NK-92 (cell line): ENCODE measurements at regions not wholly inside any gene's neighbourhood (a gene's known extent, or its start where the extent isn't known, plus 50 kb on each side); places are given as distances from the start of the nearest gene placed in this dataset.
"Not testable (repeated sequence)": the region's sequence is repeated elsewhere in the genome, so short reads cannot be mapped to it uniquely, and the experiment has no call there.

ENCODE experiments used
- DNase-seq: peaks from one replicate; lab custom pipeline; 2025; ENCODE audit not compliant: unreplicated experiment; lab: John Stamatoyannopoulos, UW

DNA sequence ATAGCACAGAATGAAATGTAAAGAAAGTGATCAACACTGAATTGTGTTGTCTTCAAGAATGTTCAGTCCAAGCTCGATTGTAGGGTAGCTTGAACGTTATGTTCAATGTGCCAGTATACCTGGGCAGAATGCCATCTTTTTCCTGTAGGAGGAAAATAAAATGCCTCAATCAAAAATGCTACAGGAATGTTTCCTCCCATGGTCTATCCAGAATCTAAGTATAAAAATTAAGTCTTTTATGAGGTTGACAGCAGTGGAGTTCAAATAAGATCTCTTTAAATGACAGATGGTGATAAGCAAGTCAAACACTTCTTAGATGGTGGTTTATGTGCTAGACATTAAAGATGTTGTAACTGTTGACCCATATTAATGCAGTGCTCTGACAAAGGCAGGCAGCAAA, 488.6 kb downstream of the CSNK1G3 start:
- DNase-seq: no peak

DNA sequence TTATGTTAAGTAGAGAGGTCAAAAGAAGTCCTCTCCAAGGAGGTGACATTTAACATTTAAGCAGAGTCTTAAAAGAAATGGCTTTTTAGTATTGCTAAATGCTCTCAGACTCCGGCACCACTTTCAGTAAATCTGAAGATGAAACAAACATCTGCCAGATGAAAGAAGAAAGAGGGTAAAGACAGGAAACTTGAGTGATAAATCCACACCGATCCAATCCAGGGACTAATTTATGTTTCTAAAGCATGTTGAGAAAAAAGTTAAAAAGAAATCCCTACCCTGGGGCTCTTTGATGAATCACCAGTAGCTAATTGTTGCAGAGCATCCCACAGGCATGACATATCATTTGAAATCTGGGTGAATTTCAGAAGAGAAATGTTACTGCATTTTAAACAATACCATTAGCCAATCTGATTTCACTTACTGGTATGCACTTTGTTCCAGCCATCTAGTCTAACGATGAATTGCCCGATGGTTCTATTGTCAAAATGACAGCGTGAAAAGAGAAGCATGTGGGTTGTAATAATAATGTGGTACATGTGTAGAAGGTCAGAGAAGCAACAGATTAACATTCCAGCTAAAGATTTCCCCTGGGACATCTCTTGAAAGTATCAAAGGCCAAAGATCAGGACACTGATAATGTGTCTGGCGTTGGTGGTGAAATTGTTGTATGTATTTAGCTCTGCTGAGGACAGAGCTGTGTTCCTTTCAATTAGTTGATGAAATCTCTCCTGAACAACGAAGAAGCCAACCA, 485.7 kb downstream of the CSNK1G3 start:
- DNase-seq: no peak

DNA sequence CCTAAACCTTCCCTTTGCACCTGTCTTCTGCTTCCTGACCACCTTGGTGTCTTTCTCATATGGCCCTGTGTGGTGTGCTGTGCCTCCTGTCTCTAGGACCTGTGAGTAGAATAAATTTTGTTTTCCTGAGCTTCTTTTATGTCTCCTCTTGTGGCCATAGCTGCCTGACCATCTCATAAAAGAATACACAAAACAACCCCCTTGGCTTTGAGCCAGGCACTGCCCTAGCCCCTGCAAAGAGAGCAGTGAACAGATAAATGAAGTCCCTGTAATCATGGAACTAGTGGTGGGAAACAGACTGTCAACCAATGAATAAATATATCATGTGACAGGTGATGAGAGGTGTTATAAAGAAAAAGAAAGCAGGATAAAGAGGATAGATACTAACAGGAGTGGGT, 485.1 kb downstream of the CSNK1G3 start:
- DNase-seq: no peak

DNA sequence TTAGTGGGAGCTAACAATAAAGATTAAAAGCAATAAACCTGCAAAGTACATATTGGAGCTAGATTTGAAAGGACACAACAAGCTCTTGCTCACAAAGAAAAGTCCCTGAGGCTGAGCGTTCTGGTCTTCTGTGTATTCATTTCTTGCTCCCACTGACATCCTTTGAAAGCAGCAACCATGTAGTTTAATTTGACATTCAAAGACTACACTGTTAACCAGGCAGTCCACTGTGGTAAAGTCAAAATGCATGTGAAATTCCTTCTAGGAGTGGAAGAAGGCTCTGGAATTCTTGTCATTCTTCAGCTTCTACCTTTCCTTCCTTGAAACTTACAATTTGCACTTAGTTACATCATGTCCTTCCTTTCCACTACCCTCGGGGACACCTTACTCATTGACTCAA, 480.7 kb downstream of the CSNK1G3 start:
- no peak for DNase-seq

DNA sequence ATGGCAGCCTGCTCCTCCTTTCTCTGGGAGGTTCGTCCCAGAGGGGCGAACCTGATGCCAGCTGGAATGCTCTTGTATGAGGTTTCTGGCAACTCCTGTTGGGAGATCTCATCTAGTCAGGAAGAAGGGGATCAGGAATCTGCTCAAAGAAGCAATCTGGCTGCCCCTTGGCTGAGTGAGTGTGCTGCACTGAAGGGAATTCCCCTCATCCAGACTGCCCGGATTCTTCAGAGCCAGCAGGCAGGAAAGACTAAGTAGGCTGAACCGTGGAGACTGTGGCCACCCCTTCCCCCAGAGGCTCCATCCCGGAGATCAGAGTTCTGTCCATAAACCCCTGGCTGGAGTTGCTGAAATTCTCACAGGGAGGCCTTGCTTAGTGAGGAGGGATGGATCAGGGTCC, 476.0 kb downstream of the CSNK1G3 start:
- DNase-seq: no peak

DNA sequence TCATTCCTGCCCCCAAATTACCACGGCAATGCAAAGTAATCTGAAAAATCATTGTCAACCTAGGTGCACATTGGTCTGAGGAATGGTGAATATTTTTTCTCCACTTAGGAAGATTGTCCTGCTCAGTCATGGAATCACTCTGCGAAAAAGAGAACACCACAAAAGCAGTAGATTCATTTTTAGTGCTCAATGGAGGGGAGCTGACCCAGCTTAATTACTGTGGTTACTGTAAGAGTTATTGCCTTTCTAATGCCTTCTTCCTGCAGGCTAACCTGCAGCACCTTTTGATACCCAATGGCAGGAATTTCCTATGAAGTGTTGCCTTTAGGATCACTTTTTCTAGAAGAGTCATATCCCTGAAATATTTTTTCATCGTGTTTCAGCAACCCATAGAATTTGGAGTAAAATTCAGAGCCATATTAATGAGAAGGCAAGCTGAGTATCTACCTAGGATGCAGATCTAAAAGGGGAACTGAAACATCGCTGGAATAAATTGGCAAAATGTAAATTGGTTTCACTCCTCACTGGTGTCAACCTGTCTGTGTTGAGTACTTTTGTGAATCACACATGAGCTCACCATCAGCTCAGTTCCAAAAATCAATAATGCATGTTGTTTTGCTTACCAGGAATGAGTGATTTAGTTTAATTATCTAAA, 464.5 kb downstream of the CSNK1G3 start:
- DNase-seq: no peak

DNA sequence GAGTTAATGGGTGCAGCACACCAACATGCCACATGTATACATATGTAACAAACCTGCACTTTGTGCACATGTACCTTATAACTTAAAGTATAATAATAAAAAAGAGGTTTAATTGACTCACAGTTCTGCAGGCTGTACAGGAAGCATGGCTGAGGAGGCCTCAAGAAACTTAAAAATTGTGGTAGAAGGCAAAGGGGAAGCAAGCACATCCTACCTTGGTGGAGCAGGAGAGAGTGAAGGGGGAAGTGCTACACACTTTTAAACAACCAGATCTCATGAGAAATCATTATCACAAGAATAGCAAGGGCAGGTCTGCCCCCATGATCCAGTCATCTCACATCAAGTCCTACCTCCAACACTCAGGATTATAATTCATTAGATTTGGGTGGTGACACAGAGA, 463.5 kb downstream of the CSNK1G3 start:
- DNase-seq: not testable (repeated sequence)

DNA sequence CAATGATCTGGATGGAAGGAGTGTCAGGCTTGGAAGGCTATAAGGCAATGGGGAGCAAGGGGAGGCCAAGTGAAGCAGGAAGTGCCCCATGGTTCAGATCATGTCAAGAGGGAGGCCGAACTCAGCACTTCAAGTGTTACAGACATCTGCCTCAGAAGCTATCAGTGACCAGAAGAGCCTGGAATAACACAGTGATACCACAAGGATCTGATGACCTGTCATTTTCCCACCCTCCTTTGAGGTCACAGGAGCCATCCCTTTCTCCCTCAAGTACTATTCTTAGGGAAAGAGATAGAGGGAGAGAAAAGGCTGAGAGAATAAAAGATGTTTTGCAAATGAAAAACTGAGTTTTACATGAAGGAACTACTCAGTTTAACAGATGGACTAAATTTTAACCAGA, 454.8 kb downstream of the CSNK1G3 start:
- no peak for DNase-seq

DNA sequence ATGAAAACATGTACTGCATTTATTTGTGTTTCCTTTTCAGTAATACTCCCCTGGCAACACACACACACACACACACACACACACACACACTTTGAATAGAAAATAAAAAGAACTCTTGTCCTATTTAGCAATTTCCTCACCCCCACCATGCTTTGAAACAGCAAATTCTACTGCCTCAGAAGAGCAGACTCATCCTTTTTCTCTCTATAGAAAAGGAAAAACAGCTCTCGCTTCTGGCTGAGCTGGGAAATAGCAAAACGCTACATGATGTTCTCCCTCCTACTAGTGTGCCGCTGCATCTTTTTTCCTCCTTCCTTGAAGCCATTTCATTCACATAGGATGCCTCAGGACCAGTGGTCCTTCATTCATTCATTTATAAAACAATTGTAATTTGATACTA, 453.6 kb downstream of the CSNK1G3 start:
- DNase-seq: no peak

DNA sequence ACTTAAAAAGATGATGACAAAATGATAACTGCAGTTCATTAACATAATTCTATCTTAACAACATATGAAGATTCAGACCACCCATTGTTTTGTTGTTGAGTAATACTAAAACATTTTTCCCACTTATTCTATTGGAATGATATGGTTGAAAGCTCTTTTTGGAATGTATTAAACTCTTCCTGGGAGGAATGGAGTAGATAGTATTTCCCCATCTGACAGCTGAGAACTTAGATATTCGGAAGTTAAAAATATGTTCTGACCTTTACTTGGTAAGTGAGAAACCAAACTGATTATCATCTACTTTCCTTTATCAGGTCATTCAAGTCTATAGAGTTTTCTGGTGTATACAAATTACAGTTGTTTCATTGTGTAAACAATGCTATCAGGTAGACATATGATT, 452.9 kb downstream of the CSNK1G3 start:
- no peak for DNase-seq

DNA sequence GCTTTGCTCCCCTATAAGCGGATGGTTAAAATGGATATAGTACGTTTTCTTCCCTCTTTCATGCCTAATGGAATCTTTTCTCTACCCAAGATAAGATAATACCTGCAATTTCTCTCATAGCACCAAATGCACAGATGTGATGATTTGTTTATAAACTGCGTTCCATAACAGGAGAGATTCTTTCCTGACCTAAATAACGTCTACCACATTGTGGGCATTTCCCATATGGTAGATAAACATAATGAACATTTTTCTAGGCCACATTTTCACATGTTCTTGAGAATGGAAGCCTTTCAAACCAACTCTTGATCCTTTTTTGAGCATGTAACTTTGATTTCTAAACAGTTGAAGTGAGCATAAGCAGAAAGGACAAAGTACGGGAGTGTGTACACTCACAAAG, 448.5 kb downstream of the CSNK1G3 start:
- DNase-seq: no peak

DNA sequence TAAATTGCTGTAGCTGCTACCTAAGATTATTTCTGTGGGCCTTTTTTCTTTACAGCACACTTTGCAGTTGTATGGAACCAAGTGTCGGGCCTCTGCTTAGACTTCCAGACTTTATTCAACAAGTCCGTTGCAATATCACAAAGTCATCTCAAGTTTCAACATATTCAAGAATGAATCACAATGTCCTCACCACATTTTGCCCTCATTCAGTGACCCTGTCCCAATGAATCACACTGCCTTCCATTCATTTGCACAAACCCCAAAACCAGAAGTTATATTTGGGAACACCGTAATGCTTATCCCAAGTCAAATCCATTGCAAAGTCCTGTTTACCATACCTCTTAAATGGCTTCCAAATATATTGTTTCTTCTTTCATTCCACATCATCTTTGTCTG, 439.6 kb downstream of the CSNK1G3 start:
- DNase-seq: no peak

DNA sequence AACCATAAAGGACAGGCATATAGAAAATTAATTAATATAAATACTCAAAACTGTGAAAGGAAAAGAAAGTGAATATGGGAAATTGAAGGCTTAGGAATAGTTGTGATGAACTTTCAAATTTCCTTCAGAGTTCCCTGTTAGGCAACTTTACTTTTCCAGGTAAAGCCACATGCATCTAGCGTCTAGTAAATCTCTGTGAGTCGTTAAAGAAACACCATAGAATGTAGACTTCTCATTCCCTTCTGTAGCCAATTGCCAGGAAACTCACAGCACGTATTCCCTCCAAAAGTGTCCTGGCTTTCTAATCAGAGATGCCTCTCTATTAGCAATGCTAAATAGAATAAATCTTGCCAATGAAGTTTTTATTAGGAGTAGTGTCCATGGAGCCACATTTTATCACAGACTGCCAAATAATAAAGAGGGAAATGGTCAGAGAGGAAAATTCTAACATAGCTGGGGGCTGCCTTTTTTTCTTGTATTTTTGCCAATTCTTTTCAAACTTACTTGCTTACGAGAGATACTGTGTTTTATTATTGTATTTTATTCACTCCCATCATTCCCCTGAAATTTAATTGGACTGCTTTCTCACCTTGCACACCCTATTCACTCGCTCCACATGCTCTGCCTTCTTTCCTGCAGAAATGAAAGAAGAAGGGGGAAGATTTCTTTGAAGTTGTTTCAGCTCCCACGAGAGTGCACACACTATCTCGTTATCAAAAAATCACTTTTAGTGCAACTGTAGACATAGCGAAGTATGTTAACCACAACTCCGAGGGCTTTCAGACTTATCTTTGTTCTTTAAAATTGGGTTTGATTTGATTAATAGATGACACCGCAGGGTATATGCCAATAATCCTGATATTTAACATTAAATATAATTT, 439.0 kb downstream of the CSNK1G3 start:
- DNase-seq: no peak

DNA sequence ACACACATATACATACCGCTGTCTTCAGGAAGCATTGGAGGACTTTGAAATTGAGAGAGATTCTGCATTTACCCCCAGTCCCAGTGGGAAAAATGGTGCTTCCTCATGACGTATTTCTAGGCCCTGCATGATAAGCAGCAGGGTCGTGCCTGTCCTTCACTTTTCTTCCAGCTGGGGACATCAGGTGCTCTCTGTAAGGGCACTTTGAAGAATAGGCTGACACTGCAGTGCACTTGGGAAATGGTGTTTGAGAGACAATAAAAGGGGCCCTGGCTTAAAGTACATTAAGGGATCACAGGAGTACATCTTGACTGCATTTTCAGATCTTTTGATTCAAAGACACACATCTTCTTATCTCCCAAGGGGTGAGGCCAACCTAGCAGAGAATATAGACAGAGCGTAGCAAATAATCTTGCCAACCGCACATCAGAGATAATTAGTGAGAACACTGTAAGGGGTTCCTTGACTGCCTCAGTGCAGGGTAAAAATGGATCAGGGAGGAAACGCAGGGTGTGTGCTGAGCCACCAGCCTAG, 437.9 kb downstream of the CSNK1G3 start:
- no peak for DNase-seq

DNA sequence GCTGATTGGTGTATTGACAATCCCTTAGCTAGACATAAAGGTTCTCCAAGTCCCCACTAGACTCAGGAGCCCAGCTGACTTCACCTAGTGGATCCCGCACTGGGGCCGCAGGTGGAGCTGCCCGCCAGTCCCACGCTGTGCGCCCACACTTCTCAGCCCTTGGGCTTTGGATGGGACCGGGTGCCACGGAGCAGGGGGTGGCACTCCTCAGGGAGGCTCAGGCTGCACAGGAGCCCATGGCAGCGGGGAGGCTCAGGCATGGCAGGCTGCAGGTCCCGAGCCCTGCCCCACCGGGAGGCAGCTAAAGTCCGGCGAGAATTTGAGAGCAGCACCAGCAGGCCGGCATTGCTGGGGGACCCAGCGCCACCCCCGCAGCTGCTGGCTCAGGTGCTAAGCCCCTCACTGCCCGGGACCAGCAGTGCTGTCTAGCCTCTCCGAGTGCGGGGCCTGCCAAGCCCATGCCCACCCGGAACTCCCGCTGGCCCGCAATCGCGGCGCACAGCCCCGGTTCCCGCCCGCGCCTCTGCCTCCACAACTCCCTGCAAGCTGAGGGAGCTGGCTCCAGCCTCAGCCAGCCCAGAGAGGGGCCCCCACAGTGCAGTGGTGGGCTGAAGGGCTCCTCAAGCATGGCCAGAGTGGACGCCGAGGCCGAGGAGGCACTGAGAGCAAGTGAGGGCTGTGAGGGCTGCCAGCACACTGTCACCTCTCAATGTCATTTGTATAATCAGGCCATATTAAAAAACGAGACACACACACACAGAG, 437.2 kb downstream of the CSNK1G3 start:
- DNase-seq: no peak

DNA sequence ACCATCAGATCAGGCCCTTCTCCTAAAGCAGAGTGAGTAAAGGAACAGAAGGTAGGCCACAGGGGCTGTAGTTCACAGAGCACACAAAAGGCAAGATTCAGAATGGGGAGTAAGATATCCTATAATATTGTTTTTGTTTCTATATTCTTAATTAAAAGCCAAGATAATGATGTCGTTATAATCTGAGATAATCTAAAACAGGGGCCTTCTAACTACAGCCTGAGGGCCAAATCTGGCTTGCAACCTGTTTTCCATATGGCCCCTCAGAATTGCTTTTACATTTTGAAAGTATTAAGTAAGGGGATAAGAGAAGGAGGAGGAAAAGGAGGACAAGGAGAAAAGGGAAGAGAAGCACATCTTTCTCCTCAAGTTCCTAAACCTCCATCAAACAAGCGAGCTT, 435.8 kb downstream of the CSNK1G3 start:
- no peak for DNase-seq

DNA sequence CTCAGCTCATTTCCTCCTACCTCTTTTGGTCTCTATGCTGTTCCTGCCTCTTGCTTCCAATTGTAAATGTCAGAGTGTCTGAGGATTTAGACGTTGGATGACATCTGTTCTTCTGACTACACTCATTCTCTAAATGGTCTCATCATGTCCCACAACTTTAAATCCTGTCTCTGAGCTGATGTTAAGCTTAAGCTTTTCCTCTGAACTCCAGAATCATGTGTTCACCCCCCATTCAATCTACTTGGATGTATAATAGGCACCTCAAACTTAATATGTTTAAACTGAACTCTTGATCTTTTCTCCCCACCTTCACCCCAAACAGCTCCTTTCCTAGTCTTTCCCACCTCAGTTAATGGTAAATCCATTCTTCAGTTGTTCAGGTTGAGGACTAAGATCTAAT, 433.6 kb downstream of the CSNK1G3 start:
- DNase-seq: no peak

DNA sequence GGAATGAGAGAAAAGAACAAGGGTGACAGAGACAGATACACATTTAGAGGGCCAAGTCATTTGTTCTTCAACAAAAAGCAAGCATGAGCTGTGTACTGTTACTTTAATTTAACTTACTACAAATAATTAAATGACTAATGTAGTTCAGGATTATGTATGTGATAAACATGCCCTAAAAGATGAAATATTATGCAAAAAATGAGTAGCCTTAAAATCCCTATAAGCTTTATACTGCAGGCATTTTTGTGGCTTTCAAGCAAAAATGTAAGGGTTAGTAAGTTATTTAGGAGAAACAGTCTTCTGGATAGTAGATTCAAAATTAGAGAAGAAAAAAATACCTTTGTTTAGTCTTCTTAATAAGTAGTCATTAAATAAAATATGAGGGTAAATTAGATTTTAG, 431.2 kb downstream of the CSNK1G3 start:
- no peak for DNase-seq

DNA sequence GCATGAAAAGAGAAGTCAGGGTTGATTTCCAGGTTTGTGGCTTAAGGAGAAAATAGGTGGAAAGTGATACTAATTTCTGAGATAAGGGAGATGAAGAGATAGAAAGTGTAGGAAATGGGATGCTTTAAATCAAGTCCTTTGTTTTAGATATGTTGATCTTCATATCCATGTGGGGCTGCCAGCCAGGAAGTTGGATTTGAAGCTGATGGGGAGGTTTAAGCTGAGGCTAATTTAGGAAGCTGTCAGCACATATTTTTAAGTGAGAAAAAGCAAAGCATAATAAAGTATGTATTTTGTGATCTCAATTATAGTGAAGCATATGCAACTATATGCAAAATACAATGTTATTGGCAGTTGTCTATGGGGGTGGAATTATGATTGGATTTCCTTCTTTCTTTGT, 428.4 kb downstream of the CSNK1G3 start:
- no peak for DNase-seq

DNA sequence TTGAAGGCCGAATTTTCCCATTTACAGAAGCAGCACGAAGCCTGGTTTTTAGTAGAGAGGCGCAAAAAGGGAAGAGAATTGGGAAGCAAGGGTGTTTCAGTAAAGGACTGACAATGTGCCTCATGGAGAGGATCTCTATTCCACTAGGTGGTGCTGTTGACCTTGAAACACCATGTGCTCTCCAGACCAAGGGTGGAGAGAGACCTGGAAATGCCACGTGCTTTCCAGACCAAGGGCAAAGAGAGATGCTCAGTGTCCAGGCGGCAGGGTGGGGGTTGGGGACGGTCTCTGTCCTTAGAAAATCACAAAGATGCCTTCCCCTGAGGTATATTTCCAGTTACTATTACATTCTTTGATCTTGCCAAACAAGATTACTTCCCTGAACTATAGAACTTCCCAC, 425.3 kb downstream of the CSNK1G3 start:
- no peak for DNase-seq

DNA sequence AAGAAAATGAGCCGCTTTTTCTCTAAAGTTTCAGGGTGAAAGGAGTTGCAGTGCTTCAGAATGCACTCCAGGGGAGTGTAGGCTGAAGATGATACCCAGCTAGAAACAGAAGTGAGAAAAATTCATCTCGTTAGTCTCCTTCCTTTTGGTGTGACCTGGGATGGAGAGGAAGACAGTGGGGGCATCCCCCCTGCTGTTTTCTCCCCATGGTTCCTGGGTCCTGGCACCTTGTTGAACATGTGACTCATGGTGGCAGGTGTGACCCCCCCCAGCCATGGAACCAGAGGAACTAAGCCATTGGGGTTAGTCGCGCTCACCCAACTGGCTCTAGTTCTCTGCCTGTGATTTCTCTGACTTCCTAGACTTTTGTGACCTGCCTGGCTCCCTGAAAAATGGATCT, 424.6 kb downstream of the CSNK1G3 start:
- no peak for DNase-seq
